ENCODE measurements at regions not wholly inside any gene's neighbourhood (a gene's known extent, or its start where the extent isn't known, plus 50 kb on each side); places are given as distances from the start of the nearest gene placed in this dataset.

DNA sequence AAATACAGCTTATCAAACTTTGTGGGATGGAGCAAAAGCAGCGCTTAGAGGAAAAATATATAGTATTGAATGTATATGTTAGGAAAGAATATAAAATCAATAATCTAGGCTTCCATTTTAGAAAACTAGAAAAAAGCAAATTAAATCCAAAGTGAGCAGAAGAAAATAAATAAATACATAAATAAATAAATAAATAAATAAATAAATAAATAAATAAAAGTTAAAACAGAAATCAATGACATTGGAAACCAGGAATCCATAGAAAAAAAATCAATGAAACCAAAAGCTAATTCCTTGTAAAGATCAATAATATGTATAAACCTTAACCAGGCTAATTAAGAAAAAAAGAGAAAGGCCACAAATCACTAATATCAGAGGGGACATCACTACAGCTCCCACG is 141.8 kb upstream of the C1QTNF7 start:
- 96 to 98% methylated on average over 2 of the region's 2 CpGs for WGBS, 2 donors
- H3K27me3 ChIP-seq = no peaks in the 10 kb centered on the region
- intact Hi-C loops (cut with DNase I) = no loop called here
- TF ChIP-seq, protein P1, sequence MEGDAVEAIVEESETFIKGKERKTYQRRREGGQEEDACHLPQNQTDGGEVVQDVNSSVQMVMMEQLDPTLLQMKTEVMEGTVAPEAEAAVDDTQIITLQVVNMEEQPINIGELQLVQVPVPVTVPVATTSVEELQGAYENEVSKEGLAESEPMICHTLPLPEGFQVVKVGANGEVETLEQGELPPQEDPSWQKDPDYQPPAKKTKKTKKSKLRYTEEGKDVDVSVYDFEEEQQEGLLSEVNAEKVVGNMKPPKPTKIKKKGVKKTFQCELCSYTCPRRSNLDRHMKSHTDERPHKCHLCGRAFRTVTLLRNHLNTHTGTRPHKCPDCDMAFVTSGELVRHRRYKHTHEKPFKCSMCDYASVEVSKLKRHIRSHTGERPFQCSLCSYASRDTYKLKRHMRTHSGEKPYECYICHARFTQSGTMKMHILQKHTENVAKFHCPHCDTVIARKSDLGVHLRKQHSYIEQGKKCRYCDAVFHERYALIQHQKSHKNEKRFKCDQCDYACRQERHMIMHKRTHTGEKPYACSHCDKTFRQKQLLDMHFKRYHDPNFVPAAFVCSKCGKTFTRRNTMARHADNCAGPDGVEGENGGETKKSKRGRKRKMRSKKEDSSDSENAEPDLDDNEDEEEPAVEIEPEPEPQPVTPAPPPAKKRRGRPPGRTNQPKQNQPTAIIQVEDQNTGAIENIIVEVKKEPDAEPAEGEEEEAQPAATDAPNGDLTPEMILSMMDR (IDR thresholded peaks at IDR 0.05) = no peak
- no peak for TF ChIP-seq POLR2A (IDR thresholded peaks at IDR 0.05)
- H3K36me3 ChIP-seq = no peaks in the 10 kb centered on the region
- no peak overlapping the region for H3K27ac ChIP-seq
- DNase-seq = no peak
- H3K9me3 ChIP-seq = no peaks in the 10 kb centered on the region
- no peaks in the 10 kb centered on the region for H3K4me1 ChIP-seq
- H3K4me3 ChIP-seq (replicated peaks in 1 of 3) = no peak overlapping the region

GRCh38 chr4:15291122-15291521 is 136.7 kb upstream of the C1QTNF7 start:
- Histone ChIP-seq H3K27ac (no peak overlapping the region), H3K9me3 (no peaks in the 10 kb centered on the region), H3K4me1 (no peaks in the 10 kb centered on the region), H3K36me3 (no peaks in the 10 kb centered on the region), H3K4me3 (replicated peaks in 1 of 3) (no peak overlapping the region), H3K27me3 (no peaks in the 10 kb centered on the region)
- intact Hi-C loops (cut with DNase I) = no loop called here
- DNase-seq = no peak
- TF ChIP-seq POLR2A (IDR thresholded peaks at IDR 0.05) = no peak
- TF ChIP-seq, protein P1 (IDR thresholded peaks at IDR 0.05) = no peak
- 74 to 80% methylated on average over 1 of the region's 1 CpG for WGBS, 2 donors

- Histone ChIP-seq H3K9me3 (no peaks in the 10 kb centered on the region), H3K36me3 (no peaks in the 10 kb centered on the region), H3K27me3 (no peaks in the 10 kb centered on the region), H3K27ac (no peak overlapping the region), H3K4me3 (replicated peaks in 1 of 3) (no peak overlapping the region), H3K4me1 (peaks cover 0 to 4% of the 10 kb centered on the region in 2 donors)
- intact Hi-C loops (cut with DNase I) = no loop called here
- 68 to 71% methylated on average over 2 of the region's 2 CpGs for WGBS, 2 donors
- TF ChIP-seq, protein P1 (IDR thresholded peaks at IDR 0.05) = no peak
- no peak for TF ChIP-seq POLR2A (IDR thresholded peaks at IDR 0.05)
- no peak for DNase-seq
Measured at GRCh38 chr4:15293711-15294110, 134.1 kb upstream of the C1QTNF7 start.

- 93 to 96% methylated on average over 1 of the region's 1 CpG for WGBS, 2 donors
- Histone ChIP-seq H3K36me3 (no peaks in the 10 kb centered on the region), H3K4me3 (replicated peaks in 1 of 3) (no peak overlapping the region), H3K9me3 (no peaks in the 10 kb centered on the region), H3K27ac (no peak overlapping the region), H3K27me3 (no peaks in the 10 kb centered on the region), H3K4me1 (peaks cover 0 to 5% of the 10 kb centered on the region in 2 donors)
- TF ChIP-seq POLR2A (IDR thresholded peaks at IDR 0.05) = no peak
- TF ChIP-seq, protein P1 (IDR thresholded peaks at IDR 0.05) = no peak
- intact Hi-C loops (cut with DNase I) = no loop called here
- no peak for DNase-seq
Measured at GRCh38 chr4:15294202-15294601, 133.6 kb upstream of the C1QTNF7 start.

- Histone ChIP-seq H3K4me3 (replicated peaks in 1 of 3) (no peak overlapping the region), H3K27me3 (no peaks in the 10 kb centered on the region), H3K36me3 (no peaks in the 10 kb centered on the region), H3K27ac (no peak overlapping the region), H3K9me3 (no peaks in the 10 kb centered on the region), H3K4me1 (peaks cover 0 to 5% of the 10 kb centered on the region in 2 donors)
- WGBS, 2 donors = 65 to 79% methylated on average over 4 of the region's 4 CpGs
- DNase-seq = no peak
- TF ChIP-seq, protein P1 (IDR thresholded peaks at IDR 0.05) = no peak
- TF ChIP-seq POLR2A (IDR thresholded peaks at IDR 0.05) = no peak
- intact Hi-C loops (cut with DNase I) = no loop called here
Measured at GRCh38 chr4:15294832-15295231, 133.0 kb upstream of the C1QTNF7 start.
